GM12878 (cell line): ENCODE measurements at regions not wholly inside any gene's neighbourhood (a gene's known extent, or its start where the extent isn't known, plus 50 kb on each side); places are given as distances from the start of the nearest gene placed in this dataset.

Source experiments
- ATAC-seq: fragments of 200-7000 bp; cut with Tn5 transposase; 3 replicates; pipeline ENCODE4 v1.9.1; 2020; ENCODE audit warnings: mild to moderate bottlenecking, moderate library complexity
- BruUV-seq: library from RNA; stranded (reverse); fragments of 400-500 nt; replicated peaks from 2 replicates; lab custom pipeline; 2021; lab: Mats Ljungman, UMichigan
- CTCF ChIA-PET: fragments of 300-600 bp; sonication (Branson Sonifier 250); formaldehyde crosslinking; extraction: SDS; loops from one replicate; lab custom pipeline; 2021; ENCODE audit warnings: inconsistent platforms; lab: Yijun Ruan, JAX
- POLR2A ChIA-PET: fragments of 350-600 bp; formaldehyde crosslinking; extraction: SDS; loops from one replicate; lab custom pipeline; 2021; ENCODE audit warnings: inconsistent platforms; lab: Charles Lee
- RAD21 ChIA-PET: fragments of 300-600 bp; sonication (Branson Sonifier 250); formaldehyde crosslinking; loops from one replicate; lab custom pipeline; 2023; ENCODE audit warnings: antibody characterized with exemption; ENCODE audit not compliant: unreplicated experiment; lab: Charles Lee
- SMC1A ChIA-PET: fragments of 300-600 bp; sonication (Branson Sonifier 250); formaldehyde crosslinking; loops from one replicate; lab custom pipeline; 2023; ENCODE audit not compliant: unreplicated experiment, uncharacterized antibody; lab: Charles Lee
- DNase-seq: peaks from one replicate; pipeline ENCODE4 v3.0.0-alpha.2; 2011; ENCODE audit warnings: low read depth, low spot score
- FAIRE-seq: peaks from 3 replicates; lab custom pipeline; 2011; peaks lifted over from hg19 to GRCh38; lab: Jason Lieb, UNC
- H2AFZ ChIP-seq: 2 replicates; pipeline ENCODE4 v1.6.0; 2011; ENCODE audit warnings: low read depth, low read length, control low read depth; ENCODE audit not compliant: control insufficient read depth
- H3K27ac ChIP-seq: 2 replicates; pipeline ENCODE4 v1.5.1; 2011; ENCODE audit warnings: control low read depth; ENCODE audit not compliant: control insufficient read depth, insufficient read depth
- H3K27me3 ChIP-seq, 2 experiments: replicated peaks in 1 of 2; 2 replicates each; pipeline versions ENCODE4 v1.6.0 to v1.6.1; 2011; ENCODE audit warnings: low read length in 1 of 2; ENCODE audit not compliant: control insufficient read depth in 2 of 2, insufficient read depth in 2 of 2
- H3K36me3 ChIP-seq, 2 experiments: 2 replicates each; pipeline ENCODE4 v1.5.1; 2011; ENCODE audit warnings: low read length in 1 of 2; ENCODE audit not compliant: control insufficient read depth in 2 of 2, insufficient read depth in 2 of 2
- H3K4me1 ChIP-seq: 2 replicates; pipeline ENCODE4 v1.6.1; 2011; ENCODE audit warnings: mild to moderate bottlenecking, low read length, moderate library complexity, mixed read lengths; ENCODE audit not compliant: control insufficient read depth, insufficient read depth
- H3K4me2 ChIP-seq: 2 replicates; pipeline ENCODE4 v1.6.0; 2011; ENCODE audit warnings: control low read depth; ENCODE audit not compliant: control insufficient read depth, insufficient read depth
- H3K4me3 ChIP-seq: fragments of 200-600 bp; sonication (generic); 2 replicates; pipeline ENCODE4 v1.5.1; 2016
- H3K79me2 ChIP-seq: 2 replicates; pipeline ENCODE4 v1.6.0; 2011; ENCODE audit warnings: low read length; ENCODE audit not compliant: control insufficient read depth, insufficient read depth
- H3K9ac ChIP-seq: 2 replicates; pipeline ENCODE4 v1.8.0; 2011; ENCODE audit warnings: low read length, control low read depth, mixed read lengths; ENCODE audit not compliant: control insufficient read depth, insufficient read depth
- H3K9me3 ChIP-seq: replicated peaks from 3 replicates; pipeline ENCODE4 v1.5.1; 2011; ENCODE audit warnings: mild to moderate bottlenecking, low read length; ENCODE audit not compliant: control insufficient read depth, insufficient read depth
- H4K20me1 ChIP-seq: 2 replicates; pipeline ENCODE4 v1.6.0; 2011; ENCODE audit not compliant: control insufficient read depth, insufficient read depth
- ASH2L ChIP-seq: fragments of 300-600, 200-600 bp; sonication (generic); IDR thresholded peaks from 2 replicates; pipeline ENCODE4 v1.6.1; 2017; ENCODE audit warnings: low read depth, mild to moderate bottlenecking, borderline replicate concordance
- BCL3 ChIP-seq: IDR thresholded peaks from 2 replicates; pipeline ENCODE4 v1.6.1; 2011; ENCODE audit warnings: borderline replicate concordance, low read depth, mild to moderate bottlenecking, moderate library complexity, low read length; ENCODE audit not compliant: insufficient read depth, poor library complexity, severe bottlenecking
- ETV6 ChIP-seq, 2 experiments: fragments of 450-650 bp in 1 of 2; IDR thresholded peaks in 1 of 2; conservative IDR thresholded peaks in 1 of 2; 2 replicates each; pipeline ENCODE4 v1.6.1; 2014; ENCODE audit warnings: antibody characterized with exemption in 1 of 2, borderline replicate concordance in 1 of 2, low read depth in 1 of 2, mild to moderate bottlenecking in 1 of 2, moderate library complexity in 1 of 2
- JUNB ChIP-seq: IDR thresholded peaks from 2 replicates; pipeline ENCODE4 v1.6.1; 2016; ENCODE audit warnings: antibody characterized with exemption, mild to moderate bottlenecking
- KLF5 ChIP-seq: fragments of 450-650 bp; IDR thresholded peaks from 2 replicates; pipeline ENCODE4 v1.6.1; 2014; ENCODE audit warnings: mild to moderate bottlenecking; ENCODE audit not compliant: partially characterized antibody
- MTA3 ChIP-seq: IDR thresholded peaks from 2 replicates; pipeline ENCODE4 v1.6.1; 2012; ENCODE audit warnings: low read length, inconsistent platforms, borderline replicate concordance
- NR2F1 ChIP-seq: fragments of 450-650 bp; conservative IDR thresholded peaks from 2 replicates; pipeline ENCODE4 v1.6.1; 2017; ENCODE audit warnings: mild to moderate bottlenecking
- PKNOX1 ChIP-seq: fragments of 450-650 bp; IDR thresholded peaks from 2 replicates; pipeline ENCODE4 v1.6.1; 2016; ENCODE audit warnings: mild to moderate bottlenecking
- POLR2AphosphoS2 ChIP-seq: IDR thresholded peaks from 2 replicates; pipeline ENCODE4 v1.6.1; 2011; ENCODE audit warnings: low read depth, mild to moderate bottlenecking, low read length, improper control_type of control experiment, moderate library complexity
- POLR2AphosphoS5 ChIP-seq: IDR thresholded peaks from 2 replicates; pipeline ENCODE4 v1.6.1; 2011; ENCODE audit warnings: mild to moderate bottlenecking, low read length, inconsistent platforms
- SKIL ChIP-seq: fragments of 450-650 bp; IDR thresholded peaks from 2 replicates; pipeline ENCODE4 v1.6.1; 2017; ENCODE audit warnings: mild to moderate bottlenecking, low read depth, inconsistent platforms; ENCODE audit not compliant: poor library complexity, severe bottlenecking
- SMAD5 ChIP-seq: IDR thresholded peaks from 2 replicates; pipeline ENCODE4 v1.6.1; 2016; ENCODE audit warnings: antibody characterized with exemption, low read depth
- SMC3 ChIP-seq: IDR thresholded peaks from 2 replicates; pipeline ENCODE4 v1.6.1; 2011; ENCODE audit warnings: low read length, improper control_type of control experiment, borderline replicate concordance
- SRF ChIP-seq, 2 experiments: IDR thresholded peaks; 2 replicates each; pipeline ENCODE4 v1.6.1; 2011; ENCODE audit warnings: low read depth in 2 of 2, low read length in 2 of 2, mild to moderate bottlenecking in 1 of 2, moderate library complexity in 1 of 2
- WGBS: methylation state at CpG from one replicate; pipeline ENCODE4 v1.1.6; 2016; ENCODE audit warnings: low lambda C conversion rate; ENCODE audit not compliant: insufficient replicate concordance, insufficient coverage; ENCODE audit errors: missing lambda C conversion rate; 5-methylcytosine and 5-hydroxymethylcytosine counted together
- in situ Hi-C: fragments of 300-500 bp; cut with MboI; formaldehyde crosslinking; loops from 9 replicates; pipeline ENCODE4 v1.14.3; 2018; ENCODE audit warnings: mixed read lengths
- intact Hi-C: fragments of 100-400 bp; cut with micrococcal nuclease; formaldehyde crosslinking; loops from one replicate; pipeline ENCODE4 v1.14.2; 2022; ENCODE audit not compliant: unreplicated experiment

- FAIRE-seq (no peak), ATAC-seq (no peak)
- ChIA-PET POLR2A (no interaction called here), CTCF (interaction anchor here (0.9 kb wide), 1 partner anchor 30 kb away, joined by 3 read pairs; no protein-coding TSS in a partner anchor), SMC1A (no interaction called here), RAD21 (no interaction called here)
- Histone ChIP-seq H3K9me3 (no peaks in the 10 kb centered on the region; the same call in 2 of the 3 replicates), H3K79me2 (no peaks in the 10 kb centered on the region), H3K27me3 (no peaks in the 10 kb centered on the region), H2AFZ (no peak overlapping the region), H4K20me1 (no peaks in the 10 kb centered on the region), H3K4me2 (no peak overlapping the region), H3K4me3 (no peak overlapping the region), H3K4me1 (no peaks in the 10 kb centered on the region)
- no TSS peak for BruUV-seq
- in situ Hi-C loops: no loop called here
- 8% methylated on average over 1 of the region's 1 CpG for WGBS
- no peak for TF ChIP-seq SMAD5
- no peak for TF ChIP-seq NR2F1
- TF ChIP-seq SKIL: no peak
- TF ChIP-seq KLF5: no peak
- TF ChIP-seq POLR2AphosphoS5: no peak
- TF ChIP-seq ASH2L: no peak
- no peak for TF ChIP-seq SRF (IDR thresholded peaks at IDR 0.05; ENCODE audit: low read depth in 2 of 2, low read length in 2 of 2)
- no peak for TF ChIP-seq POLR2AphosphoS2
- no peak for TF ChIP-seq BCL3
- TF ChIP-seq ETV6 (conservative IDR thresholded peaks at IDR 0.05 in 1 of 2, IDR thresholded peaks at IDR 0.05 in 1 of 2; ENCODE audit: borderline replicate concordance in 1 of 2, low read depth in 1 of 2): no peak
- TF ChIP-seq MTA3: no peak
- no peak for TF ChIP-seq PKNOX1
- TF ChIP-seq SMC3: no peak
- TF ChIP-seq JUNB: no peak
- TF ChIP-seq, all 136 proteins: peak for 0
- DNase-seq: no peak
- Histone ChIP-seq H3K36me3 (no peaks in the 10 kb centered on the region), H3K9ac (no peak overlapping the region), H3K27ac (no peak overlapping the region)
- intact Hi-C loops: no loop called here
These were observed 144.6 kb downstream of the ATL2 start for GRCh38 chr2:38232454-38232853.
